ENCODE measurements at regions not wholly inside any gene's neighbourhood (a gene's known extent, or its start where the extent isn't known, plus 50 kb on each side); places are given as distances from the start of the nearest gene placed in this dataset.

DNA sequence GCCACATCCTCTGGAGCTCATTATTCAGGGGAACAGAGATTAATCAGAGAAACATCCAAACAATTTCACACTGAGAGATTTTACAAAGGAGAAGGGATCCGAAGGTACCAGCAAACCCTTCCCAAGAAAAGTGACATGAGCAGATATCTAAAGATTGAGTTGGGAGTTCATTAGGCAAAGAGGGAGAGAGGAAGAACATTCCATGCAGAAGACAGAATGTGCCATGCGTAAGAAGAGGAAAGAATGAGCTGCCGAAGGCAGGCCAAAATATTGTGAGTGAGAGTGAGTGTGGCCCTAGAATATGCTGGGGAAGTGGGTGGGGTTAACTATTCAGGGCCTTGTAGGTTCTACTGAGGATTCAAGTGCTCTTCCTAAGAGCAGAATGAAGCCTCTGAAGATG is 50.0 kb upstream of the LYVE1 start:
- no peak for DNase-seq

All from DMS53 (cell line).